ENCODE measurements at regions not wholly inside any gene's neighbourhood (a gene's known extent, or its start where the extent isn't known, plus 50 kb on each side); places are given as distances from the start of the nearest gene placed in this dataset.

DNA sequence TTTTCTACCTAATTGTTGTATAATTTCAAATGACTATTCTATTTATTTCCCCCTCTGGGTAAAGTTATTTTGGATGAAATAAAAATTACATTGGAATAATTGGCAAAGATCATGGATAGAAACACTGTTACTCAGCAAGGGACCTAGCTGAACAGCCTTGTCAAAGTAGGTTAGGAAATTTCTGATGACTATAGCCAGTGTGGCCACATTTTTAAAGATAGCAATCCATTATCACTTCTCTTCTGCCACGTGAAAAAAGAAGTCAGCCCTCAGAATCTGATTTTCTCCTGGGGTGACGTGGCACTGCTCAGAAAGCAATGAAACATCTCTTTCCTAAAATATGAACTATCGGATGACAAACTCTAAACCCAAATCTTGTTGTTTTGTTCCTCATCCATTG, 784.2 kb upstream of the RIOK2 start:
- TF ChIP-seq CTCF (IDR thresholded peaks at IDR 0.05; ENCODE audit: control extremely low read depth, extremely low read depth): no peak
- Histone ChIP-seq H3K36me3 (ENCODE audit: control insufficient read depth in 4 of 4, insufficient read depth in 4 of 4, low read length in 4 of 4) (no peaks in the 10 kb centered on the region), H3K4me1 (ENCODE audit: control insufficient read depth in 5 of 5, insufficient read depth in 5 of 5, low read length in 5 of 5) (no peaks in the 10 kb centered on the region), H3K9ac (ENCODE audit: insufficient read depth in 1 of 2, low read length in 2 of 2) (no peak overlapping the region), H3K4me3 (no peak overlapping the region), H3K27ac (ENCODE audit: low read depth in 1 of 2, low read length in 1 of 2) (no peak overlapping the region), H3K27me3 (ENCODE audit: control insufficient read depth in 3 of 3, insufficient read depth in 3 of 3, low read length in 2 of 3) (no peaks in the 10 kb centered on the region), H3K9me3 (ENCODE audit: control insufficient read depth in 4 of 4, insufficient read depth in 3 of 4, low read length in 3 of 4) (no peaks in the 10 kb centered on the region)
- DNase-seq (no peak), ATAC-seq (ENCODE audit: insufficient read depth, low FRiP score) (no peak)
- WGBS, 2 donors: 62 to 76% methylated on average over 3 of the region's 3 CpGs

DNA sequence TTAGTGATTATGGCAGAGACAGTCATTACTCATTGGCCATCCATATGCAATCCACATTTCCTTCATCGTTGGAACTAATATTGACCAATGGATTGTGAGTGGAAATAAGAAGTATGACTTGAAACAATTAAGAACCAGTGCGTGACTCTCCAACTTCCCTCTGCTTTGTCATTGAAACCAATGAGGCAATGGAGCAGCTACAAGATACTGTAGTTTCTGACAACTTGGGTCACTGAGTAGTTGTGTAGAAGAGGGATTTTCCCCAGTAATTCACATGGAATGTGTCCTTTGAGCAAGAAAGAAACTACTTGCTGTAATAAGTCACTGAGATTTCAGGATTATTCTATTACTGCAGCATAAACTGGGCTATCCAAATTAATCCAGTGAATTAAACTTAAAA, 785.3 kb upstream of the RIOK2 start:
- Histone ChIP-seq H3K4me3 (no peak overlapping the region), H3K27me3 (ENCODE audit: control insufficient read depth in 3 of 3, insufficient read depth in 3 of 3, low read length in 2 of 3) (no peaks in the 10 kb centered on the region), H3K4me1 (ENCODE audit: control insufficient read depth in 5 of 5, insufficient read depth in 5 of 5, low read length in 5 of 5) (no peaks in the 10 kb centered on the region), H3K27ac (ENCODE audit: low read depth in 1 of 2, low read length in 1 of 2) (no peak overlapping the region), H3K36me3 (ENCODE audit: control insufficient read depth in 4 of 4, insufficient read depth in 4 of 4, low read length in 4 of 4) (no peaks in the 10 kb centered on the region), H3K9me3 (ENCODE audit: control insufficient read depth in 4 of 4, insufficient read depth in 3 of 4, low read length in 3 of 4) (no peaks in the 10 kb centered on the region), H3K9ac (ENCODE audit: insufficient read depth in 1 of 2, low read length in 2 of 2) (no peak overlapping the region)
- ATAC-seq (ENCODE audit: insufficient read depth, low FRiP score) (no peak), DNase-seq (no peak)
- TF ChIP-seq CTCF (IDR thresholded peaks at IDR 0.05; ENCODE audit: control extremely low read depth, extremely low read depth): no peak
- 89 to 94% methylated on average over 2 of the region's 2 CpGs for WGBS, 2 donors

DNA sequence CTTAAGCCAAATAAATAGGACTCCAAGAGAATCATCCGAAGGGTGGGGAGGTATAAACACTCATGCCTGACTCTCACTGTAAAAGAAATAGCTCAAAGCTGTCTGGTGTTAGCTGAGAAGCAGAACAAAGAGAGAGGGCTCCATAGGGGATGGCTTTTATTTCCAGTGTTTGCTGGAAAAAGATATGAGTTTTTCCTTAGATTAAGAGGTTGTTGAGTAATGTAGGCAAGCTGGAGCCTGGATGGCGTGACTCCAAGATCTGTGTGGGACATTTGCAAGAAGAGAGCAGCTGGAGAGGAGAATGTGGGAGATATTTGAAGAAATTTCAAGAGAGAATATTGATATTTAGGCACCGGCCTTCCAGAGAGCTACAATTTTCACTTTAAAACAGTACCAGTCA, 793.7 kb upstream of the RGMB start:
- Histone ChIP-seq H3K36me3 (ENCODE audit: control insufficient read depth in 4 of 4, insufficient read depth in 4 of 4, low read length in 4 of 4) (no peaks in the 10 kb centered on the region), H3K9me3 (ENCODE audit: control insufficient read depth in 4 of 4, insufficient read depth in 3 of 4, low read length in 3 of 4) (no peaks in the 10 kb centered on the region), H3K4me1 (ENCODE audit: control insufficient read depth in 5 of 5, insufficient read depth in 5 of 5, low read length in 5 of 5) (peaks cover 0 to 23% (median 0%) of the 10 kb centered on the region in 5 donors), H3K9ac (ENCODE audit: insufficient read depth in 1 of 2, low read length in 2 of 2) (no peak overlapping the region), H3K27ac (ENCODE audit: low read depth in 1 of 2, low read length in 1 of 2) (no peak overlapping the region), H3K27me3 (ENCODE audit: control insufficient read depth in 3 of 3, insufficient read depth in 3 of 3, low read length in 2 of 3) (no peaks in the 10 kb centered on the region), H3K4me3 (no peak overlapping the region)
- no peak for ATAC-seq (ENCODE audit: insufficient read depth, low FRiP score)
- TF ChIP-seq CTCF (IDR thresholded peaks at IDR 0.05; ENCODE audit: control extremely low read depth, extremely low read depth): no peak
- WGBS, 2 donors: 66 to 87% methylated on average over 3 of the region's 3 CpGs
- peak; percentile 92 to 98 (median 97) for DNase-seq

GRCh38 chr5:97980291-97980690, 793.2 kb upstream of the RGMB start:
- ATAC-seq (ENCODE audit: insufficient read depth, low FRiP score): no peak
- Histone ChIP-seq H3K9me3 (ENCODE audit: control insufficient read depth in 4 of 4, insufficient read depth in 3 of 4, low read length in 3 of 4) (no peaks in the 10 kb centered on the region), H3K4me3 (no peak overlapping the region), H3K27ac (ENCODE audit: low read depth in 1 of 2, low read length in 1 of 2) (no peak overlapping the region), H3K9ac (ENCODE audit: insufficient read depth in 1 of 2, low read length in 2 of 2) (no peak overlapping the region), H3K27me3 (ENCODE audit: control insufficient read depth in 3 of 3, insufficient read depth in 3 of 3, low read length in 2 of 3) (no peaks in the 10 kb centered on the region), H3K36me3 (ENCODE audit: control insufficient read depth in 4 of 4, insufficient read depth in 4 of 4, low read length in 4 of 4) (no peaks in the 10 kb centered on the region), H3K4me1 (ENCODE audit: control insufficient read depth in 5 of 5, insufficient read depth in 5 of 5, low read length in 5 of 5) (peaks cover 0 to 23% (median 0%) of the 10 kb centered on the region in 5 donors)
- WGBS, 2 donors: 77 to 91% methylated on average over 1 of the region's 1 CpG
- peak in 1 of 3 donors; percentile 29 for DNase-seq
- no peak for TF ChIP-seq CTCF (IDR thresholded peaks at IDR 0.05; ENCODE audit: control extremely low read depth, extremely low read depth)

Data from lung (tissue), 11 donors.